B cell (primary cell): ENCODE measurements at regions not wholly inside any gene's neighbourhood (a gene's known extent, or its start where the extent isn't known, plus 50 kb on each side); places are given as distances from the start of the nearest gene placed in this dataset.

Source experiments
- CTCF ChIP-seq: fragments of 200-600 bp; IDR thresholded peaks from one replicate; pipeline ENCODE4 v1.8.0; 2022; ENCODE audit warnings: antibody characterized with exemption, mild to moderate bottlenecking
- EZH2 ChIP-seq: IDR thresholded peaks from 2 replicates; pipeline ENCODE4 v1.6.1; 2012; ENCODE audit warnings: borderline replicate concordance, low read depth, mild to moderate bottlenecking, moderate library complexity, low read length; ENCODE audit not compliant: insufficient read depth, poor library complexity, severe bottlenecking

- no peak for TF ChIP-seq EZH2
- TF ChIP-seq CTCF = no peak
Measured at GRCh38 chr3:13222891-13223573, 149.8 kb upstream of the IQSEC1 start.
